SK-MEL-5 (cell line): ENCODE measurements at regions not wholly inside any gene's neighbourhood (a gene's known extent, or its start where the extent isn't known, plus 50 kb on each side); places are given as distances from the start of the nearest gene placed in this dataset.

ENCODE experiments used
- DNase-seq: peaks from one replicate; pipeline ENCODE4 v3.0.0-alpha.2; 2016; ENCODE audit warnings: low read depth, low spot score
- in situ Hi-C: cut with HindIII; loops from 2 replicates; pipeline ENCODE4 v1.10.0; 2016; ENCODE audit warnings: low sequenced_read_pairs, high pct_unique_total_duplicates, low pct_unique_long_range_greater_than_20kb

DNA sequence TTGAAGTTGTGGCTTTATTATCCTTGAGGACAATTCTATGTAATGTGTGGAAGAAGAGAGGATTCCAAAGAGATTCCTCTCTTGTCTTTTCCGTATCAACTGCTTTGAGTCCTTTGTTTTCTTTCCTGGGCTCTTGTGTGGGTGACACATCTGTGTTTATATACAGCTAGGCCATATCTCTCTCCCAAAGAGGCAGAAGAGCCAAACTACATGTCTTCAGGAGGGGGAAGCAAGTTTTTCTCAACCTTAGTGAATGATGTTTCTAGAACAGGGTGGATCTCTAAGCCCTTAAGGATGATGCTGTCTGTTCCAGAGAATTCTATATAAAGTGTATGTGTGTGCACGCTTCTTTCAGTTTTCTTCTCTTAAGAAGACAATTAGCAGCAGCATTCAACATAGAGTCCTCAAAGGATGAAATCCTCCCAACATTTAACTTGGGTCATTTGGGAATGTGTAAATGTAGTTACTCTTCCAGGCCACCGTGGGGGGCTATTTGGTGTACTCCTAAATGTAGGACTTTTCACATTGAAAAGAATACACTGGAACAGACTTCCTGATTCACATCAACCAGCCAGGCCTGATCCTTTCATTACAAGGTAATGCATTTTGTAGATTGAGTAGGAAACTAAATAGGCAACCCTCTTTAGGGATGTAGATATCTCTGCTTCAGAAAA is 92.8 kb upstream of the EEF1E1 start:
- in situ Hi-C loops: no loop called here
- DNase-seq: peak; percentile 60

DNA sequence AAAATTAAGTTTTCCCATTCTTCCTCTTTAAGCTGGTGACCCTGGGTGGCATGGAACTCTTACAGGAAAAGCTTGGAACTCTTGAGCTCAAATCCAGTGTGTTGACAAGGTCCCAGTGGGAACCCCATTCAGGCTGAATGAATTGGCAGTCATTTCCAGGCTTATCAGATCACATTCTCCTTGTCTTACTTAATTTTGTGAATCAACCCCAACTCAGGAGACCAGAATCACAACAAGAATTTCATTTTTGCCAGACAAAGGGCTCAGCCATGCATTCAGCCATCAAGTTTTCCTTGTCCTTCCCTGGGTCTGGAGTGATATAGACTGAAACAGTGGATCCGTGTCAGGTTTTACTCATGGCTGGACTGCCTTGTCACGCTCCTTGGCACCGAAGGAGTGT is 92.1 kb upstream of the EEF1E1 start:
- DNase-seq: no peak
- in situ Hi-C loops: no loop called here

DNA sequence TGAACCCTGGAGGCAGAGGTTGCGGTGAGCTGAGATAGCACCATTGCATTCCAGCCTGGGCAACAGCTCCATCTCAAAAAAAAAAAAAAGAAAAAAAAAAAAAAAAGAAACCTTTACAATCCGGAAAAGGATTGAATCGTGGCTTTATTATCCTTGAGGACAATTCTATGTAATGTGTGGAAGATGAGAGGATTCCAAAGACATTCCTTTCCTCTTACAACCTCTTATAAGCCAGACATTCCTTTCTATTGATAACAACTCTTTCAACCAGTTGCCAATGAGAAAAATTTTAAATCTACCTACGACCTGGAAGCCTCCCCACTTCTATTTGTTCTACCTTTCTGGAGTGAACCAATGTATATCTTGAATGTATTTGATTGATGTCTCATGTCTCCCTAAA is 91.2 kb upstream of the EEF1E1 start:
- DNase-seq: no peak
- in situ Hi-C loops: no loop called here

DNA sequence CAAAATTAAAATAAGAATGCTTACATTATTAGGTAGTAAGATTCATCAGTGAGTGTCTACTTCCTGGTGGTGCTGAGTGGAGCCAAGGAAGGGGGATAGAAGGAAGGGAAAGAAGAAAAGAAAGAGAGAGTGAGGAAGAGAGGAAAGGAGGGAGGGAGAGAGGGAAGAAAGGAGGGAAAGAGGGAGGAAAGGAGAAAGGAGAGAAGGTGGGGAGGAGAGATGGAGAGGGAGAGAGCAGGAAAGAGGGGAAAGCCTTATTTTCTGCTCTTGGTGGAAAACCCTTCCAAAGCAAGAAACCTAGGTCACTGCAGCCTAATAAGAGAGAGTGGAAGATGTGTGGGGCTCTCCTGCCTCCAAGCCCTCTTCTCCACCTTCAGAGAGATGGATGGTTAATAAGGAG is 90.2 kb upstream of the EEF1E1 start:
- no peak for DNase-seq
- in situ Hi-C loops: no loop called here

DNA sequence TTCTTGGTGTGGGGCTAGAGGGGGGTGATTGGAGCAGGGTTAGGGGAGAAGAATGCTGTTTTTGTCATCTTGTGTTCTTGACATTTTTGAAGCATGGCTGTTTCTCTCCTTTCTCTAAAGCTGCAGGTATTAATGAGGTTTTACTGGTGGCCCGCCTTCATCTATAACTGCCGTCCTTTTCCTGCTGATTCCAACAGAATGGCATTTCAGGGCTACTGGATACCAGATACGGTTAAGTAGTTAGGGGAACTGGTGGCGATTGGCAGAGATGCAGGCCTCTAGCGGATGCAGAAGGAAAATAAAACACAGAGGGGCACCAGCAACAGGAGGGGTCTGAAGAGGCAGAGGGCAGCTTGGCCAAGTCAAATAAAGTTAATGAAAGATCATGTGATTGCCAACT is 89.7 kb upstream of the EEF1E1 start:
- in situ Hi-C loops: no loop called here
- DNase-seq: no peak

DNA sequence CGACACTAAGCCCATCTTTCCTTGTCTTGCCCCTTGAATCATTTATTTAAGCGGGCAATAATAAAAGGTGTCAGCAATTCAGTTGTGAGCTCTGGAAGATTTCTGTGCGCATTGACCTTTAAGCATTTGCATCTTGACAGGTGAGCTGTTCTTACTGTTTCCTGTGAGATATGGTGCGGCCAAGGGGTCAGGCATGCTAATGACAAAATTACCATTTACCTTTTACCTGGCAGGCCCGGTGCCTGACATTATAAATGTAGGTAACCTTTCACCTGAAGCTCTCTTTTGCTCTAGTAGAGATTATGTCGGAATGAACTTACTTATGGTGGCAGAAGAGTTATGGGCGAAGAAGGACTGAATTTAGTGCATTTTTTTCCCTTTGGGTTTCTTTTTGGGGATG is 89.3 kb upstream of the EEF1E1 start:
- no peak for DNase-seq
- in situ Hi-C loops: no loop called here

DNA sequence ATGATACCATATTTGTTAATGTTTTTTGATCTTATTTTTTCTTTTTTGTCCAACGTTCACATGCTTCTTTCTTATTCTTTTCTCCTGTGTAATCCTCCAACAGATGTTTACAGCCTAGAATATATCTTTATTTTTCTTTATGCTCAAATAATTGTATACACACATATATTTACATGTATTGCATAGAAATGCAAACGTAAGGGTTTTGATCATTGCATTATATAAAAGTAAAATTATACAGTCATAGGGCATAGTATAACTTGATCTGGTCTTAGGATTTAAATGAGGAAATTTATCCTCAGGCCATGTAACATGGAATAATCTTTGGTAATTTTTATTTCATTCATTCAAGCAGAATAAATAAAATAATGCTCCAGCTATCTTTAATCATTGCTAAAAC is 84.9 kb upstream of the EEF1E1 start:
- in situ Hi-C loops: no loop called here
- DNase-seq: no peak

DNA sequence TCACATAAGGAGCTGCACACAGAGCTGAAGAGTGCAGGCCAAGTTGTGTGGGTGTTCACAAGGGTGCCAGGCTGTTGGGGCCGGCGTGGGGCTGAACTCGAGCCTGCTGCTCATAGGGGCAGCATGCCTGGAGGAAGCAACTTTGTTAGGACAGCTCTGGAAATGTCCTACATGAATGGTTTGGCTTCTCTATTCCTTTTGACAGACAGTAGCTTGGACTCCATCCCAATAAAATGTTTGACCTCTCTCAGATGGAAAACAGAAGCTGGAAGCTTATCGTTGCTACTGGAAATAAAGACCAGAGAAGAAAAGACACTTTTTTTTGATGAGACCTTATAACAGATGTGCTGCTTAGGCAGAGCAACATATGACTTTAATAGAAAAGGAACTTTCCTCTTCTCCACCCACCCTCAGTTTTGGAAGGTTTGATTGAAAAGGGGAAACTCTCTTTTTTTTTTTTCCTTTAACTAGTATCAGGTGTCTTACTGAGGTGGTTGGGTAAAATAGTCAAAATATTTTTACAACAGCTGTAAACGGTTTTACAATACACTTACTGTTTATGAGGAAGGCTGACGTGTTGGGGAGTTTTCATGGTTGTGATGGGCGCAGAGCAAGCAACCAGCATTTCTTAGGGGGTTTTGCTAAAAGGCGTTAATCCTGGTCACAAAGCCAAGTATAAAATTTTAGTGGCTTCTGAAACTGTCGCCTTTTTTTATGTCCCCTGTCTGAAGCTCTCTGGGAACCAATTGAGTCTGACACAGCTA is 80.7 kb upstream of the EEF1E1 start:
- DNase-seq: no peak
- in situ Hi-C loops: no loop called here

DNA sequence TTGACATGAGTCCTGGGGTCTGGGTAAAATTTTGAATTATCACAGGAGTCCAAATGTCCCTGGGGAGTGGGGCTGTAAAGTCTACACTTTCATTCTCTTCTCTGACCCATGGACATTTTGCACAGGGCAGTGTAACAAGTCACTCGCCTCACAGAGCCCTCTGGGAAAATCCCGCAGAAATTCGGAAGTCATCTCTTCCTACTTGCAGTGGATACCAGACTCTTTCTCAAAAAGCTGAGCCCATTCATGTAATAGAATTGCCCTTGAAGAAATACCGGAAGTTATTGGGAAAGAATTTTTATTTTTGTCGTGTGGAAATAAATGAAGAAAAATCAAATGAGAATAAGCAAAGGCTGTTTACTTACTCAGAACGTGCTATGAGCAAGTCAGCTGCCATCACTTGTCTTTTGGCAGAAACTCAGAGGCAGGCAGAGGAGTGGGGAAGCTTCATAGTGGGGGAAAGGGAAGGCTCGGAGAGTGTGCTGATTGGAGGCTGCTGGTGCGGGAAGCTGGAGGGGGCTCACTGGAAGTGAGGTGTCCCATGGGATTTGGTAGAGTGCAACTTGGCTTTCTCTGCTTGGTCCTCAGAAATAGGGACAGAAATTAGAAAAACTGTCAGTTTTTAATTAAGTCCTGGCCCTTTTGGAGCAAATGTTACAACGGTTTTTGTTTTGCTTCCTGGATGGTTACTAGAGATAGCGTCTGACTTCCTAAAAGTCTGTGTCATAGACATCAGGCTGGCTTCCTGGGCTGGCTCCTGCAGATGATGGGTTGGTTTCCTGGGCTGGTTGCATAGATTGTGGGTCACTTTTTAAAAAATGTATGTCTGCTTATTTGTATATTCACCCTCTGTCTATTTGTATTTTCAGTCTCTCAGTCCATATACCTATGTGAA is 79.8 kb upstream of the EEF1E1 start:
- no peak for DNase-seq
- in situ Hi-C loops: no loop called here

DNA sequence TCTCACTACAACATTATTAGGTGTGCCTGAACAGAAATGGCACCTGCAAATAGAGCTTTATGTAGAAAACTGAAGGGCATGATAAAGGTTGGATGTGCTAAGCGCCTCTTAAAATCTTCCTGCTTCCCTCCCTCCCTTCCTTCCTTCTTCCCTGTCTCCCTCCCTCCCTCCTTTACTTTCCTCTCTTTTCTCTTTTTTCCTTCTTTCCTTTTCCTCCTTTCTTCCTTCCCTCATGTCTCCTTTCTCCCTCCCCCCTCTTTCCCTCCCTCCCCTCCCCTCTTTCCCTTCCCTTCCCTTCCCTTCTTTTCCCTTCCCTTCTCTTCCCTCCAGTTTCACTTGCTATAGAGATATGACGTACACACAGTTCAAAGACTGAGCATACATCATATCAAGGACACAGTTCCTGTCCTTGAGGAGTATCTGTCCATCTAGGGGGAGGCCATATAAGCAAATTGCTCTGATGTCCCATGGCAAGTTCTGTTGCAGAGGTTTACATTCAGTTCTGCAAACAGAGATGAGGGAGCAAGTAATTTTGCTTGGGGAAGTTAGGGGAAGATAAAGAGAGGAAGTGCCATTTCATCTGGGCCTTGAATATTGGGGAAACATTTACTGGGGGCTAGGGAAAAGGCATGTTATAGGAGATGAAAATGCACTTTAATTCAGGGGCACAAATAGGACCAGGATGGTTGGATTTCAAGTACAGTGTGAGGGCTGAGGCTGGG is 79.0 kb upstream of the EEF1E1 start:
- no peak for DNase-seq
- in situ Hi-C loops: no loop called here

DNA sequence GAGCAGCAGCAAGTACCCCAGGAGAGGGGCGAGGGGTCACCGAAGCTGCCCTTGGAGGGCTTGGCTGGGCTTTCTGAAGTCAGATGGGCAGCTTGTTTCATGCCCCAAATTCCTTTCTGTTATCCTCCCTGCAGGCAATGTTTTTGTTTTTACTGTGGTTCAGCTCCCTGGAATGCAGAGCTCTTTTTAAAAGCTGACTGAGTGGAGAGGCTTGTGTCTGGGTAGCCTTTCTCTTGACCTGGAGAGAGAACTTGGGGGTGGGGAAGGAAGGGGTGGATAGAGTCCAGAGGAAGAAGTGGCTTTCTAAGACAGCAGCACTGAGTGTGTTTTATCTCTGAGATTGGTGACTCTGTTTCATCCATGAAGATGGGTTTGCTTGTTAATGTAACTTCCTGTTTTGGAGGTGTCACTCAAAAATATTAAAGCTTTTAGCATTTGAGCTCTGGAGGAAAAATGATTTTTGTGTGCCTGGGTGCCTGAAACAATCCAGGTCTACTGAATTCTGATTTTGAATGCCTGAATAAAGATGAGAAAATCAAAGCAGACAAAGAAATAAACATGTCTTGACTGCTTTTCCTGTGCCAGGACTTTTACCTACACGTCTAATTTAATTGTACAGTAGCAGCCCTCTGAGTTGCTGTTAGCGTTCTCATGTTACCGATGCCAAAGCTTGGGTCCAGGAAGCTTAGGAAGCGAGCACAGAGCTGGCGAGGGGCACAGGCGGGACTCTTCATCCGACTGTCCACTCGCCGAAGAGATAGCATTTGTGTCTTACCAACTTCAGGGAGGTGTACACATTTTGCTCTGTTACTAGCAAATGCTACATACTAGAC is 78.2 kb upstream of the EEF1E1 start:
- no peak for DNase-seq
- in situ Hi-C loops: no loop called here

DNA sequence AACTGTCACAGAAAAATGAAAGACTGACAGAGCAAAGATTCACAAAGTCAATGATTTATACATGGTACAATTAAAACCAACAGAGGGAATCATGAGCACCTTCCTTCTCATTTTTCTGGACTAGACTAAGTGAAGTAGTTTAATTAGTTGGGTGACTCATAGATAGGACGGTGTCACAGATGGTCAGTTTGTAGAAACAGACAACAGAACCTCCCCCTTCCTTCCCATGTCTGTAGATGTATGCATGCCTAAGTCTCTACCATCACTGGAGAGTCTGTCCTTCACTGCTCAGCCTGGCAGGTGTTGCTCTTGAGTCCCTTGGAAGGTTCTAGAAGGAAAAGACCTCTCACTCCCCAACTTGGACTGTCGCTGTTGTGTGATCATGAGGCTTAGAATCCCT is 75.4 kb upstream of the EEF1E1 start:
- in situ Hi-C loops: no loop called here
- no peak for DNase-seq

DNA sequence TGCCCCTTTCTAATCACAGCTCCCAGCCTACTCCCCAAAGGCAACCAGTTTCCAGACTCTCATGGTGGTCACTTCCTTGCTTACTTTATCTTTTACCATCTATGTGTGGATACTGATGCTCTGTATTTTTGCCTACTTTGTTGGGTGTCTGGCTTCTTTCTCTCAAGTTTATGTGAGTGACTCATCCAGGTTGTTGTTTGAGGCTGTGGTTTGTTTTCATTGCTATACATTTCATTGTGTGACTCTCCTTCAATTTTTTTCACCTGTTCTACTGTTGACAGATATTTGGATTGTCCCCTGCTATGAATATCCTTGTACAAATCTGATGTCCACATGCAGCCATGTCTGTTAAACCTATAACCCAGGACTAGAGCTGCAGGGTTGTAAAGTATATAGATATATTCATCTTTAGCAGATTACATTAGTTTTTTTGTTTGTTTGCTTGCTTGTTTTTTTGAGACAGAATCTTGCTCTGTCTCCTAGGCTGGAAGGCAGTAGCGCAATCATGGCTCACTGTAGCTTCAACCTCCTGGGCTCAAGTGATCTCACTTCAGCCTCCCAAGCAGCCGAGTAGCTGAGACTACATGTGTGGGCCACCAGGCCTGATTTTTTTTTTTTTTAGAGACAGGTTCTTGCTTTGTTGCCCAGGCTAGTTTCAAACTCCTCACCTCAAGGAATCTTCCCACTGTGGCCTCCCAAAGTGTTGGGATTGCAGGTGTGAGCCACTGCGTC is 72.9 kb upstream of the EEF1E1 start:
- in situ Hi-C loops: no loop called here
- no peak for DNase-seq

DNA sequence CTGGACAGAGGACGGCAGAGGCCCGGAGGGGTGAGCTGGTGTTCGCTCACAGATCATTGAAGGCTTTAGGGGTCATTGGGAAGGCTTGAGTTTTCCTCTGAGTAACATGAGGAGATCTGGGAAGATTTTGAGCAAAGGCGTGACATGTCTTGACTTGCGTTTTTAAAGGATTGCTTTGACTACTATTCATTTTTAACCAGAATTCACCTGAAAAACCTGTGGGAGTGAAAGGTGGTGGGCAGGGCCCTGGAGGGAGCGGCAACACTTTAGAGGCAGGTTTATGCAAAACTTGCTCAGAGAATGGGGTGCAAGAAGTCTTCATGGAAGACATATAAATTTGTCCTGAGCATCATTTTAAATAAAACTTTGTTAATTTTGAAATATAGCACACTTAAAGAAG is 72.2 kb upstream of the EEF1E1 start:
- in situ Hi-C loops: no loop called here
- DNase-seq: no peak

DNA sequence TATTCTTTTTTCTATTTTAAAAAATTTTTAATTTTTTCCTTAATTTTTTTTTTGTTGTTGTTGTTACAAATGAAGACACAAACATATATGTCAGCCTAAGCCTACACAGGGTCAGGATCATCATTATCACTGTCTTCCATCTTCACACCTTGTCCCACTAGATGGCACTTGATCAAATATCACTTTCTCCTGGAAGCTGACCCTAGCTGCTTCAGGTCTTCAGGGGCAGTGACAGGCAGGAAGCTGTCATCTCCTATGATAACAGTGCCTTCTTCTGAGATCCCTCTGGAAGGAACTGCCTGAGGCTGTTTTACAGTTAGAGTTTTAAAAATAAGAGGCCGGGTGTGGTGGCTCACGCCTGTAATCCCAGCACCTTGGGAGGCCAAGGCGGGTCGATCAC is 70.2 kb upstream of the EEF1E1 start:
- in situ Hi-C loops: no loop called here
- peak; percentile 18 for DNase-seq

DNA sequence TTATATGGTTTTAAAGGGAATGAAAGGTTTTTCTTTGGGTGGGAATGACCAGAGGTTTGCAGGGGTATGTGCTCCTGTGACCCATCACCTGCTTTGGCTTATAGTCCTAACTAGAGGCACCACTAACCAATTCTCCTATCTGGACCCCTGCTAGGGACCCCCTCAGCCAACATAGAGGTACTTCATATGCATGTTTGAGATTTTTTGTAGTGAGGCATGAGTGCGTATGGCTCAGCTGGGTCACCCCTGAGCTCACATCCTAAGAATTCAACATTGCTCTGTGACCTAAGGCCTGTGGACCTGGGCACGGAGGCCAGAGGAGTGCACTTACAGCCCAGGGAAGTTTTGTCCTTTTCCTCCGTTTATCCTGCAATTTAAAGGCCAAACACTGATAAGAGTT is 68.4 kb upstream of the EEF1E1 start:
- no peak for DNase-seq
- in situ Hi-C loops: no loop called here

DNA sequence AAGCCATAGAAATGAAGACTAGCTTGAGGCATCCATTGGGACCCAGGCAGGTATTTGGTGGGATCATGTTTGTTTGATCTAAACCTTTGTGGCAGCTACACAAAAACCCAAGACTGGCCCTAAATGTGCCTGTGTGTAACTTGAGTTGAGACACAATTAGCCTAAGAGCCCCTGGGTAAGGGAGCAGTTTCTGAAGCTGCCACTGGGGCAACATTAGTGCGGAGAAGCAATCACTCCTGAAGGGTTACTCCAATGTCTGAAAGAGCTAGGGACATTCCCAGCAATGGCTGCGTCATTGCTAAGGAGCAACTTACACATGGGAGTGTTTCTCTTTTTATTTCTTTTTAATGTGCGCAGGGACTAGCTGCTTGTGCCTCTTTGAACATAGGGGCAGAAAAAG is 67.9 kb upstream of the EEF1E1 start:
- peak; percentile 42 for DNase-seq
- in situ Hi-C loops: no loop called here
